C4-2B (cell line): ENCODE measurements at regions not wholly inside any gene's neighbourhood (a gene's known extent, or its start where the extent isn't known, plus 50 kb on each side); places are given as distances from the start of the nearest gene placed in this dataset.

Experiments used
- H3K27ac ChIP-seq: fragments of 450-650 bp; 2 replicates; pipeline ENCODE4 v1.5.1; 2017
- CTCF ChIP-seq: fragments of 450-650 bp; conservative IDR thresholded peaks from 2 replicates; pipeline ENCODE4 v1.5.1; 2017; ENCODE audit warnings: mild to moderate bottlenecking
- ZFX ChIP-seq: fragments of 450-650 bp; IDR thresholded peaks from 2 replicates; pipeline ENCODE4 v1.6.1; 2017

GRCh38 chr9:89771205-89771604 is 166.4 kb downstream of the GADD45G start:
- TF ChIP-seq CTCF, result no peak
- TF ChIP-seq ZFX, result no peak
- H3K27ac ChIP-seq, result peak overlapping the region; percentile 53

GRCh38 chr9:89773170-89773569 is 168.4 kb downstream of the GADD45G start:
- TF ChIP-seq ZFX (no peak), CTCF (no peak)
- no peak overlapping the region for H3K27ac ChIP-seq

GRCh38 chr9:89774858-89775370 is 170.1 kb downstream of the GADD45G start:
- H3K27ac ChIP-seq, result no peak overlapping the region
- TF ChIP-seq ZFX, result no peak
- TF ChIP-seq CTCF, result no peak

- H3K27ac ChIP-seq, result no peak overlapping the region
- TF ChIP-seq ZFX (no peak), CTCF (no peak)
Measured at GRCh38 chr9:89775641-89776040, 170.8 kb downstream of the GADD45G start.

- no peak for TF ChIP-seq CTCF
- no peak for TF ChIP-seq ZFX
- H3K27ac ChIP-seq, result no peak overlapping the region
Measured at GRCh38 chr9:89776795-89777525, 172.1 kb downstream of the GADD45G start.

GRCh38 chr9:89777544-89777943 is 172.7 kb downstream of the GADD45G start:
- TF ChIP-seq ZFX (no peak), CTCF (no peak)
- no peak overlapping the region for H3K27ac ChIP-seq
